ENCODE measurements at regions not wholly inside any gene's neighbourhood (a gene's known extent, or its start where the extent isn't known, plus 50 kb on each side); places are given as distances from the start of the nearest gene placed in this dataset.

DNA sequence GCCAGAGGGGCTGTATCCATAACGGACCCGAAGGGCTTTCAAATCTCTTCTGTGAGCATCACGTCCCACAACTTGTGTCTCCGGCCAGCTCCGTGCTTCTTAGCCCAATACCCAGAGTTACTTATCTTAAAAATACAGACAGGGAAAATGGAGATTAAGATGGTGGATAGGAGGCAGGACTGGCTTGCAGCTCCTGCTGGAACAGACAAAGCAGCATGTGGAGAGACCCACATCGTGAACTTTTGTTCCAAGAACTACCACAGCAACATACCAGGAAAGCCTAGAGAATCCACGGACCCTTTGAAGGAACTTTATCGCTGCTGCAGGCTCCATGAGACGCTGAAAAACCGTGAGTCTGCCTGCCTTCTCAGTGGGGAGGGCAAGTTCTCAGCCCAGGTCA is 113.7 kb downstream of the RNASET2 start:
- DNase-seq (ENCODE audit: low read depth in 3 of 3): no peak

DNA sequence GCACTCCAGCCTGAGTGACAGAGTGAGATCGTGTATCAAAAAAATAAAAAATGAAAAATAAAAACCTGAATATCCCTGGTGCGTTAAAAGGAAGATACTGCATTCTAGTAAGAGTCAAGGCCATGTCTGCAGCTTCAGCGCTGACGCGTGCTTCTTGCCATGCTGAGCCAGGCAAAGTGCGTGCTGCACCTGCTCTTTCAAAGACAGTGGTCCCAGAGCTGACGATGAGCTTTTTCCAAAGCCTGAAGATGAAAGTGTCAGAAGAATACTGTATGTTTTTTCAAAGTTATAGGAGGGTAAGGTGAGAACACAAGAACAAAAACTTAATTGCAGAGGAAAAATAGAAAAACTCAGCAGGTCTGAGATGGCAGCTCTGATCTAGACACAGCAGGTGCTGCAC is 115.1 kb downstream of the RNASET2 start:
- DNase-seq (ENCODE audit: low read depth in 3 of 3): no peak

DNA sequence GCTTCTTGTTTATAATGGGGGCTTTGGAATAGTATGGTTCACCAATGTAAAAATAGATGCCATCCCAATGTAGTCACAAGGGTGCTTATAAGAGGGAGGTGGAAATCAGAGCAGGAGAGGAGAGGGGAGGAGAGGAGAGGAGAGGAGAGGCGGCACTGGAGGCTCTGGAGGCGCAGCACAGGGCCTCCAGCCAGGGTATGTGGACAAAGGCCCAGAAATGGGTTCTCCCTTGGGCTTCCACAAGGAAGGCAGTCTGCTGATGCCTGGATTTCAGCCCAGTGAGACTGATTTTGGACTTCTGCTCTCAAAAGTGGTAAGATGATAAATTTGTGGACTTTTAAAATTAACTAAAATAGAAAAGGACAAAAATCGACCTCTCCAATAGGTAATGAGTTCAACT is 116.8 kb downstream of the RNASET2 start:
- no peak for DNase-seq (ENCODE audit: low read depth in 3 of 3)

DNA sequence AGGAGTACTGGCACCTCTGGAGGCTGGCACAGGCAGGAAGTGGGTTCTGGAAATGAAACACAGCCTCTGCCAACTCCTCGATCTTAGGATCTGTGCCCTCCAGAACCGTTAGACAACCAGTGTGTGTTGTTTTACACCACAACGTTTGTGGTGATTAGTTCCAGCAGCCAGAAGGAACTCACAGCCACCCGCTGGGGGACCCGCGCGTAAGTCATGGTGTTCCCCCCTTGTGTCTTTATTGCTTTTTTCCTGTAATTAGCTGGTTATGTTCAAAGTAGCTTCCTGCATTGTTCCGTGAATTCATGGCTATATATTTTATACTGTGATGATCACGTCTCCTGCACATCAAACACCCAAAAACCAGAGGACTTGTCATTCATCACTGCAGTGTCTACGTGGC is 117.4 kb downstream of the RNASET2 start:
- no peak for DNase-seq (ENCODE audit: low read depth in 3 of 3)

DNA sequence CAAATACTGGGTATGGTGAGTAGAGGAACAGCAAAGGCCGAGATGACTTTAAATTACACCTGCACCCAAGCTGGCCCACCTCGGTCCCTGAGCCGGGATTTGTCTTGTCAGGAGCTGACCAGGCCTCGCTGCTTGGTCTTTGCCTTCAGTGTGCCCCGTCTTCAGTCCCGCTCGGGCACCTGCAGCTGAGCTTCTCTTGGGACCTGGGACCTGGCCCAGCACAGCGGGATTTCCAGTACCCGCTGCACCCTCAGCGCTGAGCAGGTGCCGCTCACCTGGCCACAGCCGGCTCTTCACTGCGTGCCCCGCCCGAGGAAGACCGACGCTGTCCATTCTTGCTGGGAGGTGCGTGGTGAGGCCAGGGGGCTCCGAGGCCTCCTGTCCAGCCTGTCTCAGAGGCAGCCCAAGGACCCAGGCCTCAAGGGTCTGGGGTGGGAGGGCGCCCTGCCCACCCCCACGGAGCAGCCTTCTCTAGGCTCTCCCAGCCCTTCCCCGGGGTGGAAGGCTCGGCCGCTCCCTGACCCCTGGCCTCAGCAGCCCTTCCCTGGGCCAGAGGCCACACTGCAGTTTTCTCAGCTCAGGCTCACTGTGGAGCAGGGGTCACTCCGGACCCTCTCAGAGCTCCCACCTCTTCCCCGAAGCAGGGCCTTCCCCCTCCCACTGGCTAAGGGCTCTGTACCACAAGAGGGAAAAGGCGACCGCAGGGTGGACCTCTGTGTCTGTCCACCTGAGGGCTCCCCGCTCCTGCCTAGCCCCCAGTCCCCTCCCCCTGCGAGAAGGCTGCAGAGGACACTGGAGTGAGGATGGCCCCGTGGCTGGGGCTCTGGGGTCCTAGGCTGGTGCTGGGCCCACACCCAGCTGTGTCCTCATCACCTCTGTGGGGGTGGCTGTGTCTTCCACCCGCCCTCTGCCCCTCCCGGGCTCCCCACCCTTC is 119.3 kb downstream of the RNASET2 start:
- no peak for DNase-seq (ENCODE audit: low read depth in 3 of 3)

DNA sequence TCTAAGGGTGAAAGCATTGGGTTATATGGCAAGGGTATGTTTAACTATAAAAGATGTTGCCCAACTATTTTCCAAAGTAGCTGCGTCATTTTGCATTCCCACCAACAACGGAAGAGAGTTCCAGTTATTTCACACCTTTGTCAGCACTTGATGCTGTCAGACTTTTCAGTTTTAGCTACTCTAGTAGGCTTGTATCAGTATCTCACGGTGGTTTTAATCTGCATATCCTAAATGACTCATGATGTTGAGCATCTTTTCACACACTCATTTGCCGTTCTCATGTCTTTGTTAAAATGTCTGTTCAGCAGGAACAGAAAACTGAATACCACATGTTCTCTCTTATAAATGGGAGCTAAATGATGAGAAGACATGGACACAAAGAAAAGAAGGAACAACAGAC is 122.3 kb downstream of the RNASET2 start:
- DNase-seq (ENCODE audit: low read depth in 3 of 3): no peak

DNA sequence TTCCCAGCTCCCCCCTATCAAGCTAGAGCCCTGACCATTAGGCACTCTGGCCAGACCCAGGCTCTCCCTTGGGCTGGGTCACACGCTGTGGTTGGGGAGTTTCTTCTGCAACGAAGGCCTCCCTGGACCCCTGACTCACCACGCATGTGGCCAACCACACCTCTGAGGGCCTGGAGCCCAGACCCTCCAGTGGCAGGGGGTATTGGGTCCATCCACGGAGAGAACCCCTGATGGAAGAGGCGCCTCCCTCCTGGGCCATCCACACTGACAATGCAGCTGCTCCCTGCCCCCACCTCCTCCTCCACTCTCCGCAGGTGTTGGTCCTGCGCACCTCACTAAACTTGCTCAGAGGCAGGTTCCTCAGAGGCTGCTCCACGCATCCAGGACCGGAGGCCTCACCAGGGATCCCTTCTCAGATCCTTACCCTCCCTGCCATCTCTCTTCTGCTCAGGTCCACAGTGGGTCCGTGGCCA is 125.4 kb downstream of the RNASET2 start:
- DNase-seq (ENCODE audit: low read depth in 3 of 3): no peak

DNA sequence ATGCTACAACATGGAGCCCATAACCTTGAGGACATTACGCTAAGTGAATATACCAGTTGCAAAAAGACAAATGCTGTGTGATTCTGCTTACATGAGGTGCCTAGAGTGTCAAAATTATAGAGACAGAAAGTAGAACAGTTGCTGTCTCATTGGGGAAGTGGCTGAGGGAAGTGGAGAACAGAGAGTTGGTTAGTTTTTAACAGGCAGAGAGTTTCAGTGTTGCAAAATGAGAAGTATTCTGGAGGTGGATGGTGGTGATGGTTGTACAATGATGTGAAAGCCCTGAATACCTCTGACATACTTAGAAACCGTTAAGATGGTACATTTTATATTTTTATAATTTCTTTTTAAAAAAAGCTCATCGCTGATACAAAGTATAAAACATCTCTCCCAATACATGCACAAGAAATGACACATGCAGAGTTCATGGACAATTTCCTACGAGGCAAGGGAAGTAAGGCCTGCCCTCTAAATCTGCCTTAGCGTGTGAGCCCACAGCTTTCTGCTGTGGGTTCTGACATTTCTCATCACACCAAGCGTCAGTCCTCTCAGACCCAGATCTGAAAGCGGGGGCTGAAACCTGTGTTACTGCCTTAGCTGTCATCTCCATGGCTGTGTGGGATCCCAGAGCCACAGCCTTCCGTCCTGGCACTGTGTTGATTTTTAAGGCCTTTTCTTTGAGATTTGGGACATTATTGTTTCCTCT is 126.0 kb downstream of the RNASET2 start:
- peak; percentile 4 to 20 (median 12) for DNase-seq (ENCODE audit: low read depth in 3 of 3)

DNA sequence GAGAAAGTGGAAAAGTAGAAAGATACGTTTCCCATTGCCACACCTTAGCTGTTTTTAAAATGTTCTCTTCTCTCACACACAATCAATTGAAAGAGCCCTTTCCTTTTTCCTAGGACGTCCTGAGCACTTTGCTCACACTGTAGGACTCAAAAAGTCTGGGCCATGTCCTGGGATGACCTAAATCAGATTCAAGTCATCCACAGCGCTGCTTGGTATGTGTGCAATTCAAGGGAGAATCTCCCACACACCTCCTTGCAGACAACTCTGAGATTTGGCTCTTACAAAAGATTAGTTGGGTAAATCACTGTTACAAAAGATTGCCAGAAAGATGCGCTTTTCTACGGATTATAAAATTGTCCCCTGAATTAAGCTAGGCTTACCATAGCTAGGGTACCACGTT is 130.1 kb downstream of the RNASET2 start:
- no peak for DNase-seq (ENCODE audit: low read depth in 3 of 3)

DNA sequence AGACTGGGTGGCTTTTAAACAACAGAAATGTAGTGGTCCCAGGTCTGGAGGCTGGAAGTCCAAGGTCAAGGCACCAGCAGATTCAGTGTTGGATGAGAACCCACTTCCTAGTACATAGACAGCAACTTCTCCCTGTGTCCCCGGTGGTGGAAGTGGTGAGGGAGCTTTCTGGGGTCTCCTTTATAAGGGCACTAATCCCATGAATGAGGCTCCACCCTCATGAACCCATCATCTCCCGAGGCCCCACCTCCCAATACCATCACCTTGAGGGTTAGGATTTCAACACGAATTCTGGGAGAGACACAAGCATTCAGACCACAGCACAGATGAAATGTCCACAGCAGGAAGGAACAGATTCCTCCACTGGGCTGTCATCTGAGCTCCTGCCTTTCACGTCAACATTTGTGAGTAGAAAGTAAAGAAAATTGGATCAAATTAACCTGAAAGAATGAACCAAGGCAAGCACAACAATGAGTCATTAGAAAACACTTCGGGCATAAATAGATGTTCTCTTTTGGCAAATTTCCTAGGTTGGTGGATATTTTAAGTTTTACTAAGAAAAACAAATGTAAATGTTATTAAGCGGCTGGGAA is 130.7 kb downstream of the RNASET2 start:
- DNase-seq (ENCODE audit: low read depth in 3 of 3): no peak

DNA sequence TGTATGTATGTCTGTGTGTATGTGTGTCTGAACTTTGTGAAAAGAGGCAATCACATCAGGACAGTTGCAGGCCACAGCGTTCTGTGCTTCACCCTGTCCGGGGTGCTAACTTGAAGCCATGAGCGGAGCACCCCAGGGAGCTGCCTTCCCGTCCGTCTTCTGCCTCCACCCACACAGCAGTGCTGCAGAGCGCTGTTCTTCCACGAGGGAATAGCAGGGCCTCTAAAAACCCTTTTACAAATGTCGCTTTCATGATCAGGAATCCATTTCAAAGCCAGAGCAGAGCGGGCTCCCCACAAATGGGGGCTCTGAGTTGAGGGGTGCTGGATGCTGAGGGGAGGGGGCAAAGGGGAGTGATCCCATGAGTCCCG is 131.5 kb downstream of the RNASET2 start:
- no peak for DNase-seq (ENCODE audit: low read depth in 3 of 3)

DNA sequence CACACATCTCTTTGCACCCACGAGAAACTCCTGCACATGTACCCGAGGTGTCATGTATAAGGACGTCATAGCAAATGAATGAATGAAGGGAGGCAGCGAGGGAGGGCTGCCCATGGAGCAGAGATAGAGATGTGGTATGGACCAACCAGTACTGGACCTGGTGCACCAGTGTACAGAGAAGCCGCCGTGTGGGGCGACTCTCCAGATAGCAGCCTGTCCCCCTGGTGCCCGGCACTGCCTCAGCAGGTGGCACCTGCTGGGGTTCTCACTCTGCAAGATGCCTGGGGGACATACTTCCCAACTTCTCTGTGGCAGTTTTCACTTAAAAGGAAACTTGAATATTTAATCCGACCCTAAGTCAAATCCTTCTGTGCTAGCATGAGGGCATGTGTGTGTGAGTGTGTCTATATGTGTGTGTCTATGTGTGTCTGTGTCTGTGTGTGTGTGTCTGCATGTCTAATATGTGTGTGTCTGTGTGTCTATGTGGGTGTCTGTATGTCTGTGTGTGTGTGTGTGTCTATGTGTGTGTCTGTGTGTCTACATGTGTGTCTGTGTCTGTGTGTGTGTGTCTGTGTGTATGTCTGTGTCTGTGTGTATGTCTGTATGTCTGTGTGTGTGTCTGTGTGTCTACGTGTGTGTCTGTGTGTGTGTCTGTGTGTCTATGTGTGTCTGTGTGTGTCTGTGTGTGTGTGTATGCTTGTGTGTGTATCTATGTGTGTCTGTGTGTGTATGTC is 132.0 kb downstream of the RNASET2 start:
- no peak for DNase-seq (ENCODE audit: low read depth in 3 of 3)

DNA sequence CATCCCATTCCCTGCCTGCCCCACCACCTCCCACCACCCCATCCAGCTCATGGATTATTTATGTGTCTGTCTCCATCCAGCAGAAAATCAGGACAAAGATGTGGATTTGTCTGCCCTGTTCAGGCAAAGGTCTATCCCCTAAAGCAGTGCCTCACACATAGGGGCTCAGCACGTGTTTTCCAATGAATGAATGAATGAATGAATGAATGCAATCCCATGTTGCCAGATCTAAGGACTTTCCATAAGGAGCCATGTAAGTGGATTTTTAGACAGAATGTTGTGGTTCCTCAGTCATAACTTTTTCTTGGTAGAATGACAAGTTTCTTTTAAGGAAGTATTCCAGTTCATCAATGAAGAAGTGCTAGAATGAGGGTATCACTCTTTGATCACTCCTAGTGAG is 133.7 kb downstream of the RNASET2 start:
- no peak for DNase-seq (ENCODE audit: low read depth in 3 of 3)

DNA sequence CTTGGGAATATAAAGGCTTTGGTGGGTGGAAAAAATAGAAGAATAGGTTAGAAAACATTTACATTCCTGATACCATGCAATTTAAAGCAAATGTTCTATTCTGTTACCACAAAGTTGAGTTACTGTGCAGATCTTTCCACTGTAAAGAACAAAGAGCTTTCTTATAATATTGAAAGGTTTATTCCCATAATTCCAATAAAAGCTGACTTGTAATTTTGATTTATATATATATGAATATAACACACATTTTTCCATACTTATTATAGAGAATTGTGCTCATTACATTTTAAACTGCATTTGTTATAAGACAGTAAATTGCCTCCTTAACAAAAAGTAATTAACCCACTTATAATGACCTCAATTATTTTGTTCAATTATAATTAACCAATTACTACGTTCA is 135.9 kb downstream of the RNASET2 start:
- no peak for DNase-seq (ENCODE audit: low read depth in 3 of 3)

DNA sequence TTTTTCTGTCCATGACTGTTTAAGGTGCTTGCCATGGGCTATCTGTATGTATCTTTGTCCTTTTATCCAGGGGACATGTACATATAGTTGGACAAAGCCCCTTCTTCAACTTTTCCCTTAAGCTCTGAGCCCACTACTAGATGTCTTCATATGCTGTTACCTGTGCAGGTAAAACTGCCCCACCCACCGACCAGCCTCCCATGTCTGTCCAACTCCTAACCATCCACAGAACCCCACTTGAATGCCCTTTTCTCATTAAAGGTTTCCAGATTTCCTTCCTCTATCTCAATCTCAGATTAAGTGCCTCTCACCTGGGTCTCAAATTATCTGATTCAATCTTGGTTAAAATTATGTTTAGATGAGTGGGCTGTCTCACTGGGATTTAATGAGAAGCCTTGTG is 136.3 kb downstream of the RNASET2 start:
- no peak for DNase-seq (ENCODE audit: low read depth in 3 of 3)

DNA sequence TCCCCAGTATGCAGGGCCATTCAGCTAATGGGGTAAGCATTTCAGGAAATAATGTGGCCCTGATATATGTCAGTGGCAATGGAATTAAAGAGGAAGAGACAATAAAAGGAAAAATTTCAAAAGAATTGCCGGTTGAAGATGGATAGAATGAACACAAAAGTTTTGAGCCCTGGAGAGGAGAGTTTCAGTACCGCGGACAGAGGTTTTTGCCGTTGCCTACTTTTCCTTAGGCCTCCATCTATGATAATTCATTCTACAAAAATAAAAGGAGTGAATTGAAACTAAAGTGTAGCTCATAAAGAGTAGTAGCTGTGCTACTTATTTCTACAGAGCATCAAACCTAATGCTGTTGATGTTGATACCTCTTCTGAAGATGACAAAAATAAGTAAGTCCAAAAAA is 140.7 kb downstream of the RNASET2 start:
- DNase-seq (ENCODE audit: low read depth in 3 of 3): no peak

DNA sequence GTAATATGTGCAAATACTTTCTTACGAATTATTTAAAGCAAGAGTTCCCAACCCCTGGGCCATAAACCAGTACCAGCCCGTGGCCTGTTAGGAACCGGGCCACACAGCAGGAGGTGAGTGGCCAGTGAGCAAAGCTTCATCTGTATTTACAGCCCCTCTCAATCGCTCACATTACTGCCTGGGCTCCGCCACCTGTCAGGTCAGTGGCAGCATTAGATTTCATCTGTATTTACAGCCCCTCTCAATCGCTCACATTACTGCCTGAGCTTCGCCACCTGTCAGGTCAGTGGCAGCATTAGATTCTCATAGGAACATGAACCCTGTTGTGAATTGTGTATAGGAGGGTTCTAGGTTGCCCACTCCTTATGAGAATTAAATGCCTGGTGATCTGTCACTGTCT is 142.0 kb downstream of the RNASET2 start:
- DNase-seq (ENCODE audit: low read depth in 3 of 3): no peak

DNA sequence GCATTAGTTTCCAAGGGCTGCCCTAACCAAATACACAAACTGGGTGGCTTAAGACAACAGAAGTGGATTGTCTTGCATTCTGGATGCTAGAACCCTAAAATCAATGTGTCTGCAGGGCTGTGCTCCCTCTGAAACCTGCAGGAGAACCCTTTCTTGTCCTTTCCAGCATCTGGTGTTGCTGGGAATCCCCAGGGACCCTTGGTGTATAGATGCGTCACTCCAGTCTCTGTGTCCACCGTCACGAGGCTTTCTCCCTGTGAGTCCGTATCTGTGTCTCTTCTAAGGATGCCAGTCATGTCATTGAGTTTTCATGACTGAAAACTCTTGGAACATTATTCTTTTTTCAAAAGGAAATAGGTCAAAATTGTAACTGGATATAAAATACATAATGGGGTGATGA is 142.9 kb downstream of the RNASET2 start:
- no peak for DNase-seq (ENCODE audit: low read depth in 3 of 3)

DNA sequence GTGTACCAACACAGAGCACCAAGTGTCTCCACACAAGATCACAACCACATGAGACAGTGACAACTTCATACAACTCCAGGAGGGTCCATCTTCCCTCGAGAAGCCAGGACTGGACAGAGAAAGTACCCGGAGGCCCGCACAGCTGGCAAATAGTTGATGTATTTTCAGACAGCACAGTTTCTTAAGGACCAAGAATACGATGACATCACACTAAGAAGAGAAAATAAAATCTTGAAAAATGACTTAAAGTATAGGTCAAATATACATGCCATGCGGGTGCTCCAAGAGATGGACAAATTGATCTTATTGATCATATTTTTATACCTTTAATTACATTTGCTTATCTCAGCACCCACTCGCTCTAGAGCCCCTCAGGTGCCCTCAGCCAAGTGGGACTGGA is 145.5 kb downstream of the RNASET2 start:
- no peak for DNase-seq (ENCODE audit: low read depth in 3 of 3)

DNA sequence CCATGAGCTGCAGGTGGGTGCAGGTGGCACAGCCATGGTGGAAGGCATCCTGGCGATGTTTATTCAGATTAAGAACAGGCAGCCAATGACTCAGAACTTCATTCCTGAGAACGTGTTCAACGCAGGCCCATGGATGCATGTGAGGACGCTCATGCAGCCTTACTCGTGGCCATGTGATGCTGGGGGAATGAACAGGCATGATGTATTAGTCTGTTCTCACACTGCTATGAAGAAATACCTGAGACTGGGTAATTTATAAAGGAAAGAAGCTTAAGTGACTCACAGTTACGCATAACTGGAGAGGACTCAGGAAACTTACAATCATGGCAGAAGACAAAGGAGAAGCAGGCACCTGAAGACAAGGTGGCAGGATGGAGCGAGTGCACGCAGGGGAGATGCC is 146.6 kb downstream of the RNASET2 start:
- DNase-seq (ENCODE audit: low read depth in 3 of 3): no peak

DNA sequence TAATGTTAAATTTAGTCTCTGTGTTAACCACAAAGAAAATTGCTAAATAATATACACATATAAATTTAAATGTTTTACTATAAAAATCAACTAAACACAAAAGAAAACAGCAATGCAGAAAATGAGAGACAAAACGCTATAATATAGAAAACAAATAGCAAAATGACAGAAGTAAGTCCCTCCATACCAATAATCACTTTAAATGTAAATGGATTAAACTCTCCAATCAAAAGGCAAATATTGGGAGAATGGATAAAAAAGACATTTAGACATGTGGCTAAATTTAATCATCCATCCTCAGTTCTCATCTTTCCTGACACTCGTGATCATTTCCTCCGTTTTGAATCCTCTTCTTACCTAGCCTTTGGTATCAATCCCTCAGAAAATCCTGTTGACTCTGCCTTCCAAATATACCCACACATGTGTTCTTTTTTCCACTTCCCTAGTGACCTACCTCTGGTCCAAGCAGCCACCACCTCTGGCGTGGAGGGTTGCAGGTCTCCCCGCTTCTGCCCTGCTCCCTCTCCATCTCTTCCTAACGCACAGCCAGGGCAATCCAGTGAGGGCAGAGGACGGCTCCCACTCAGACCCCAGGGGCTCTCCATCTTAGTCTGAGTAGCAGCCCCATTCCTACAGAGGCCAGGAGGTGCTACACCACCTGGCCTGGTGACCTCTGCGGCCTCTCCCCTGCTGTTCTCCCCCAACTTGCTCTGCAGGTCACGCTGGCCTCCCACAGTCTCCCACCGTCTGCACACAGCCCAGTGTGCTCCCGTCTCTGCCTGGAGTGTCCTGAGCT is 149.2 kb downstream of the RNASET2 start:
- DNase-seq (ENCODE audit: low read depth in 3 of 3): no peak

Measured in stimulated activated CD4-positive, alpha-beta T cell treated with anti-CD3 and anti-CD28 coated beads, TNF-alpha, amount 100 ng/mL, for 48 hours (primary cell).